ENCODE measurements at regions not wholly inside any gene's neighbourhood (a gene's known extent, or its start where the extent isn't known, plus 50 kb on each side); places are given as distances from the start of the nearest gene placed in this dataset.

DNA sequence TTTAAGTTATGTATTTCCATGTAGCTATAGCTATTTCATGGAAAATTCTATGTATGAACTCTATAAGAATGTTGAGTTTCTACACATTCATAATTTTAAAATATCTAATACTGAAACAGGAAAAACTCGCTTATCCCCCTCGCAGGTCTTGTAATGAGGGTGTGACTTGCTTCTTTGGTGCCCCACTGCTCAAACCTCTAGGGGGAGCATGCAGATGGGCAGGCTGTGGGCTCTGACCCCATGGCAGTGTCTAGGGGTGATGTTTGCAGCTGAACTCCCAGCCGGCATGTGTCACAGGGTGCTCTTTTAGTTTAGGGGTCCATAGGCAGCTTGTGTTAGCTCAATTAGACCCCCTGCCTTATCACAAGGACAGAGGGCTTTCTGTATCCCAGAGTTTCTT is 1825.7 kb upstream of the ADGRL3 start:
- no peak for TF ChIP-seq CEBPB (IDR thresholded peaks at IDR 0.05)
- TF ChIP-seq EGR1 (IDR thresholded peaks at IDR 0.05): no peak
- no peak for TF ChIP-seq ZBTB7A (IDR thresholded peaks at IDR 0.05; ENCODE audit: low read depth)
- TF ChIP-seq, protein P1, sequence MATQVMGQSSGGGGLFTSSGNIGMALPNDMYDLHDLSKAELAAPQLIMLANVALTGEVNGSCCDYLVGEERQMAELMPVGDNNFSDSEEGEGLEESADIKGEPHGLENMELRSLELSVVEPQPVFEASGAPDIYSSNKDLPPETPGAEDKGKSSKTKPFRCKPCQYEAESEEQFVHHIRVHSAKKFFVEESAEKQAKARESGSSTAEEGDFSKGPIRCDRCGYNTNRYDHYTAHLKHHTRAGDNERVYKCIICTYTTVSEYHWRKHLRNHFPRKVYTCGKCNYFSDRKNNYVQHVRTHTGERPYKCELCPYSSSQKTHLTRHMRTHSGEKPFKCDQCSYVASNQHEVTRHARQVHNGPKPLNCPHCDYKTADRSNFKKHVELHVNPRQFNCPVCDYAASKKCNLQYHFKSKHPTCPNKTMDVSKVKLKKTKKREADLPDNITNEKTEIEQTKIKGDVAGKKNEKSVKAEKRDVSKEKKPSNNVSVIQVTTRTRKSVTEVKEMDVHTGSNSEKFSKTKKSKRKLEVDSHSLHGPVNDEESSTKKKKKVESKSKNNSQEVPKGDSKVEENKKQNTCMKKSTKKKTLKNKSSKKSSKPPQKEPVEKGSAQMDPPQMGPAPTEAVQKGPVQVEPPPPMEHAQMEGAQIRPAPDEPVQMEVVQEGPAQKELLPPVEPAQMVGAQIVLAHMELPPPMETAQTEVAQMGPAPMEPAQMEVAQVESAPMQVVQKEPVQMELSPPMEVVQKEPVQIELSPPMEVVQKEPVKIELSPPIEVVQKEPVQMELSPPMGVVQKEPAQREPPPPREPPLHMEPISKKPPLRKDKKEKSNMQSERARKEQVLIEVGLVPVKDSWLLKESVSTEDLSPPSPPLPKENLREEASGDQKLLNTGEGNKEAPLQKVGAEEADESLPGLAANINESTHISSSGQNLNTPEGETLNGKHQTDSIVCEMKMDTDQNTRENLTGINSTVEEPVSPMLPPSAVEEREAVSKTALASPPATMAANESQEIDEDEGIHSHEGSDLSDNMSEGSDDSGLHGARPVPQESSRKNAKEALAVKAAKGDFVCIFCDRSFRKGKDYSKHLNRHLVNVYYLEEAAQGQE (IDR thresholded peaks at IDR 0.05; ENCODE audit: low read depth): no peak
- TF ChIP-seq TEAD4 (IDR thresholded peaks at IDR 0.05): no peak
- TF ChIP-seq EP300 (IDR thresholded peaks at IDR 0.05; ENCODE audit: borderline replicate concordance): no peak
- no peak for TF ChIP-seq USF1 (IDR thresholded peaks at IDR 0.05)
- no peak for TF ChIP-seq RAD21 (IDR thresholded peaks at IDR 0.05; ENCODE audit: low read depth)
- no peak for TF ChIP-seq YY1 (IDR thresholded peaks at IDR 0.05; ENCODE audit: low read depth)
- TF ChIP-seq CREB1 (IDR thresholded peaks at IDR 0.05; ENCODE audit: low read depth): no peak
- TF ChIP-seq NFIC (IDR thresholded peaks at IDR 0.05): no peak
- TF ChIP-seq, protein P2, sequence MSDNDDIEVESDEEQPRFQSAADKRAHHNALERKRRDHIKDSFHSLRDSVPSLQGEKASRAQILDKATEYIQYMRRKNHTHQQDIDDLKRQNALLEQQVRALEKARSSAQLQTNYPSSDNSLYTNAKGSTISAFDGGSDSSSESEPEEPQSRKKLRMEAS (IDR thresholded peaks at IDR 0.05): no peak
- TF ChIP-seq TCF12 (IDR thresholded peaks at IDR 0.05; ENCODE audit: low read depth): no peak

Data from Ishikawa (cell line).